OCI-LY7 (cell line): ENCODE measurements at regions not wholly inside any gene's neighbourhood (a gene's known extent, or its start where the extent isn't known, plus 50 kb on each side); places are given as distances from the start of the nearest gene placed in this dataset.

Experiments
- BruUV-seq: library from RNA; stranded (reverse); fragments of 400-500 nt; replicated peaks from 2 replicates; lab custom pipeline; 2021; lab: Mats Ljungman, UMichigan
- CTCF ChIA-PET: fragments of 300-600 bp; sonication (Branson Sonifier 250); formaldehyde crosslinking; loops from one replicate; lab custom pipeline; 2022; ENCODE audit warnings: antibody characterized with exemption; ENCODE audit not compliant: unreplicated experiment; lab: Charles Lee
- POLR2A ChIA-PET: fragments of 300-600 bp; sonication (Branson Sonifier 250); formaldehyde crosslinking; loops from one replicate; lab custom pipeline; 2022; ENCODE audit warnings: antibody characterized with exemption; lab: Charles Lee
- DNase-seq: peaks from one replicate; pipeline ENCODE4 v3.0.0-alpha.2; 2015; ENCODE audit warnings: low spot score
- H2AFZ ChIP-seq: fragments of 200-600 bp; sonication (generic), shearing (Covaris generic); 2 replicates; pipeline ENCODE4 v1.6.1; 2014; ENCODE audit warnings: mild to moderate bottlenecking, antibody characterized with exemption, low read length, moderate library complexity
- H3K27ac ChIP-seq: fragments of 200-600 bp; sonication (generic); 2 replicates; pipeline ENCODE4 v1.5.1; 2014; ENCODE audit warnings: mixed run types, low read depth, mild to moderate bottlenecking, moderate library complexity, low read length, inconsistent platforms; ENCODE audit not compliant: poor library complexity, severe bottlenecking
- H3K36me3 ChIP-seq: fragments of 200-600 bp; sonication (generic); 2 replicates; pipeline ENCODE4 v1.6.1; 2014; ENCODE audit warnings: mild to moderate bottlenecking, antibody characterized with exemption, low read length, moderate library complexity, mixed read lengths; ENCODE audit not compliant: insufficient read depth
- H3K4me1 ChIP-seq: fragments of 200-600 bp; sonication (generic); 2 replicates; pipeline ENCODE4 v1.5.1; 2014; ENCODE audit warnings: mild to moderate bottlenecking, low read length; ENCODE audit not compliant: insufficient read depth, poor library complexity, severe bottlenecking
- H3K4me2 ChIP-seq: fragments of 200-600 bp; sonication (generic); 2 replicates; pipeline ENCODE4 v1.6.1; 2014; ENCODE audit warnings: mild to moderate bottlenecking, low read length
- H3K4me3 ChIP-seq: fragments of 200-600 bp; sonication (generic); 2 replicates; pipeline ENCODE4 v1.5.1; 2014; ENCODE audit warnings: mild to moderate bottlenecking, low read depth, low read length; ENCODE audit not compliant: poor library complexity, severe bottlenecking
- H3K79me2 ChIP-seq: fragments of 200-600 bp; sonication (generic); 2 replicates; pipeline ENCODE4 v1.6.1; 2016; ENCODE audit warnings: low read depth, mild to moderate bottlenecking, low read length, moderate library complexity, mixed read lengths; ENCODE audit not compliant: insufficient read depth
- H3K9me2 ChIP-seq: fragments of 200-600 bp; sonication (generic); 2 replicates; pipeline ENCODE4 v1.6.1; 2016; ENCODE audit warnings: mild to moderate bottlenecking, low read length, mixed read lengths; ENCODE audit not compliant: insufficient read depth
- H3K9me3 ChIP-seq: fragments of 200-600 bp; sonication (generic); 2 replicates; pipeline ENCODE4 v1.6.1; 2014; ENCODE audit warnings: mild to moderate bottlenecking, mixed run types, low read length, mixed read lengths
- H4K20me1 ChIP-seq: fragments of 200-600 bp; sonication (generic); 2 replicates; pipeline ENCODE4 v1.6.1; 2014; ENCODE audit warnings: mild to moderate bottlenecking, antibody characterized with exemption, low read length, moderate library complexity, mixed read lengths; ENCODE audit not compliant: insufficient read depth
- CTCF ChIP-seq: fragments of 200-600 bp; sonication (generic); conservative IDR thresholded peaks from 2 replicates; pipeline ENCODE4 v1.5.1; 2014; ENCODE audit warnings: mild to moderate bottlenecking, antibody characterized with exemption, low read length, moderate library complexity, mixed read lengths
- EZH2phosphoT487 ChIP-seq: fragments of 200-600 bp; sonication (generic); IDR thresholded peaks from 2 replicates; pipeline ENCODE4 v1.6.1; 2018; ENCODE audit warnings: low read depth, borderline replicate concordance, mild to moderate bottlenecking, mixed run types, antibody characterized with exemption, low read length, moderate library complexity, mixed read lengths
- intact Hi-C: fragments of 100-400 bp; cut with micrococcal nuclease; formaldehyde crosslinking; loops from one replicate; pipeline ENCODE4 v1.10.0; 2022; ENCODE audit not compliant: unreplicated experiment

GRCh38 chr2:123086613-123087385 lies 938.3 kb upstream of the CNTNAP5 start:
- no peak for DNase-seq
- Histone ChIP-seq H3K27ac (no peak overlapping the region), H3K9me3 (no peaks in the 10 kb centered on the region), H3K4me1 (no peaks in the 10 kb centered on the region), H4K20me1 (no peaks in the 10 kb centered on the region), H2AFZ (no peak overlapping the region), H3K79me2 (no peaks in the 10 kb centered on the region), H3K4me3 (no peak overlapping the region), H3K4me2 (no peak overlapping the region), H3K9me2 (no peaks in the 10 kb centered on the region), H3K36me3 (no peaks in the 10 kb centered on the region)
- CTCF ChIA-PET = no interaction called here
- no TSS peak for BruUV-seq
- intact Hi-C loops = no loop called here
- no peak for TF ChIP-seq EZH2phosphoT487
- no peak for TF ChIP-seq CTCF
- POLR2A ChIA-PET = no interaction called here

GRCh38 chr2:123091471-123091870 lies 933.6 kb upstream of the CNTNAP5 start:
- POLR2A ChIA-PET = no interaction called here

More at GRCh38 chr2:123091471-123091870, 933.6 kb upstream of the CNTNAP5 start:
- H3K36me3 ChIP-seq = no peaks in the 10 kb centered on the region
- no peaks in the 10 kb centered on the region for H3K79me2 ChIP-seq
- H3K4me1 ChIP-seq = no peaks in the 10 kb centered on the region
- H2AFZ ChIP-seq = no peak overlapping the region
- H3K9me3 ChIP-seq = no peaks in the 10 kb centered on the region
- no peak overlapping the region for H3K4me3 ChIP-seq
- intact Hi-C loops = no loop called here
- H3K9me2 ChIP-seq = no peaks in the 10 kb centered on the region
- DNase-seq = no peak
- TF ChIP-seq EZH2phosphoT487 (no peak), CTCF (no peak)
- CTCF ChIA-PET = no interaction called here
- BruUV-seq = no TSS peak
- no peaks in the 10 kb centered on the region for H4K20me1 ChIP-seq
- no peak overlapping the region for H3K4me2 ChIP-seq
- no peak overlapping the region for H3K27ac ChIP-seq
